ENCODE measurements at regions not wholly inside any gene's neighbourhood (a gene's known extent, or its start where the extent isn't known, plus 50 kb on each side); places are given as distances from the start of the nearest gene placed in this dataset.

- no peak overlapping the region for H3K4me3 ChIP-seq (ENCODE audit: low read depth, low read length)
- ChIA-PET CTCF (no interaction called here), POLR2A (no interaction called here)
- no peak overlapping the region for H3K27ac ChIP-seq (ENCODE audit: low read depth, low read length)
- no peak for DNase-seq (ENCODE audit: low read depth, low spot score)
- TF ChIP-seq CTCF (IDR thresholded peaks at IDR 0.05; ENCODE audit: low read depth, low read length): no peak
- no peaks in the 10 kb centered on the region for H3K27me3 ChIP-seq (ENCODE audit: control insufficient read depth, insufficient read depth, low read length)
- no peaks in the 10 kb centered on the region for H3K9me3 ChIP-seq (ENCODE audit: control insufficient read depth, insufficient read depth, low read length)
These were observed 116.6 kb downstream of the CBLN1 start for GRCh38 chr16:49165025-49165424.

- H3K27ac ChIP-seq (ENCODE audit: low read depth, low read length): no peak overlapping the region
- no peak for TF ChIP-seq CTCF (IDR thresholded peaks at IDR 0.05; ENCODE audit: low read depth, low read length)
- H3K27me3 ChIP-seq (ENCODE audit: control insufficient read depth, insufficient read depth, low read length): no peaks in the 10 kb centered on the region
- H3K4me3 ChIP-seq (ENCODE audit: low read depth, low read length): no peak overlapping the region
- ChIA-PET POLR2A (no interaction called here), CTCF (interaction anchor here (0.7 kb wide), 1 partner anchor 20 kb away, joined by 3 read pairs; no protein-coding TSS in a partner anchor)
- DNase-seq (ENCODE audit: low read depth, low spot score): no peak
- H3K9me3 ChIP-seq (ENCODE audit: control insufficient read depth, insufficient read depth, low read length): no peaks in the 10 kb centered on the region
These were observed 120.4 kb downstream of the CBLN1 start for GRCh38 chr16:49161191-49161590.

- POLR2A ChIA-PET: no interaction called here
- DNase-seq (ENCODE audit: low read depth, low spot score): no peak
- CTCF ChIA-PET: no interaction called here
These were observed 123.5 kb downstream of the CBLN1 start for GRCh38 chr16:49158029-49158642.

GRCh38 chr16:49150341-49150740 is 131.3 kb downstream of the CBLN1 start:
- POLR2A ChIA-PET: no interaction called here
- CTCF ChIA-PET: no interaction called here
- no peak for TF ChIP-seq CTCF (IDR thresholded peaks at IDR 0.05; ENCODE audit: low read depth, low read length)
- peaks cover 16% of the 10 kb centered on the region for H3K9me3 ChIP-seq (ENCODE audit: control insufficient read depth, insufficient read depth, low read length)
- H3K27ac ChIP-seq (ENCODE audit: low read depth, low read length): no peak overlapping the region
- no peak overlapping the region for H3K4me3 ChIP-seq (ENCODE audit: low read depth, low read length)
- DNase-seq (ENCODE audit: low read depth, low spot score): no peak
- no peaks in the 10 kb centered on the region for H3K27me3 ChIP-seq (ENCODE audit: control insufficient read depth, insufficient read depth, low read length)

More at GRCh38 chr16:49158029-49158642, 123.5 kb downstream of the CBLN1 start:
- TF ChIP-seq CTCF (IDR thresholded peaks at IDR 0.05; ENCODE audit: low read depth, low read length): no peak
- H3K27me3 ChIP-seq (ENCODE audit: control insufficient read depth, insufficient read depth, low read length): no peaks in the 10 kb centered on the region
- no peak overlapping the region for H3K27ac ChIP-seq (ENCODE audit: low read depth, low read length)
- H3K9me3 ChIP-seq (ENCODE audit: control insufficient read depth, insufficient read depth, low read length): no peaks in the 10 kb centered on the region
- no peak overlapping the region for H3K4me3 ChIP-seq (ENCODE audit: low read depth, low read length)

GRCh38 chr16:49148410-49148809 is 133.2 kb downstream of the CBLN1 start:
- ChIA-PET POLR2A (no interaction called here), CTCF (no interaction called here)
- peaks cover 16% of the 10 kb centered on the region for H3K9me3 ChIP-seq (ENCODE audit: control insufficient read depth, insufficient read depth, low read length)
- no peak overlapping the region for H3K27ac ChIP-seq (ENCODE audit: low read depth, low read length)
- H3K27me3 ChIP-seq (ENCODE audit: control insufficient read depth, insufficient read depth, low read length): no peaks in the 10 kb centered on the region
- TF ChIP-seq CTCF (IDR thresholded peaks at IDR 0.05; ENCODE audit: low read depth, low read length): no peak
- DNase-seq (ENCODE audit: low read depth, low spot score): no peak
- H3K4me3 ChIP-seq (ENCODE audit: low read depth, low read length): no peak overlapping the region
